Common myeloid progenitor, CD34-positive (primary cell): ENCODE measurements at regions not wholly inside any gene's neighbourhood (a gene's known extent, or its start where the extent isn't known, plus 50 kb on each side); places are given as distances from the start of the nearest gene placed in this dataset.

Experiments
- CTCF ChIA-PET: fragments of 350-600 bp; sonication (Branson Sonifier 250); formaldehyde crosslinking; loops from one replicate; lab custom pipeline; 2021; ENCODE audit warnings: antibody characterized with exemption; lab: Charles Lee
- POLR2A ChIA-PET: fragments of 350-600 bp; sonication (Branson Sonifier 250); formaldehyde crosslinking; loops from one replicate; lab custom pipeline; 2021; ENCODE audit warnings: antibody characterized with exemption; lab: Charles Lee
- DNase-seq, 3 donors: peaks; one replicate each; pipeline versions ENCODE4 v3.0.0 to v3.0.0-alpha.2; 2013
- H3K27ac ChIP-seq, 2 experiments: 1 replicate in 1 of 2; 2 replicates in 1 of 2; pipeline ENCODE4 v1.7.0; 2013; ENCODE audit warnings: inconsistent platforms in 2 of 2, low read length in 2 of 2, mild to moderate bottlenecking in 2 of 2, low read depth in 1 of 2, moderate library complexity in 1 of 2; ENCODE audit not compliant: severe bottlenecking in 2 of 2, insufficient read depth in 1 of 2, poor library complexity in 1 of 2
- H3K27me3 ChIP-seq, 5 experiments: replicated peaks in 2 of 5; 1 replicate in 3 of 5; 2 replicates in 2 of 5; pipeline versions ENCODE4 v1.6.1 to v1.7.0; 2013; ENCODE audit warnings: low read length in 4 of 5, mild to moderate bottlenecking in 2 of 5, moderate library complexity in 2 of 5, inconsistent platforms in 1 of 5; ENCODE audit not compliant: insufficient read depth in 5 of 5, control insufficient read depth in 4 of 5
- H3K36me3 ChIP-seq, 4 experiments: 1 replicate in 2 of 4; 2 replicates in 2 of 4; pipeline versions ENCODE4 v1.6.1 to v1.7.0; 2013; ENCODE audit warnings: low read length in 3 of 4, control low read depth in 1 of 4, mild to moderate bottlenecking in 1 of 4; ENCODE audit not compliant: control insufficient read depth in 4 of 4, insufficient read depth in 4 of 4
- H3K4me1 ChIP-seq, 4 experiments: 1 replicate in 3 of 4; 2 replicates in 1 of 4; pipeline versions ENCODE4 v1.6.1 to v1.7.1; 2013; ENCODE audit warnings: low read length in 3 of 4, mild to moderate bottlenecking in 3 of 4, control low read depth in 1 of 4, inconsistent platforms in 1 of 4, moderate library complexity in 1 of 4; ENCODE audit not compliant: control insufficient read depth in 4 of 4, insufficient read depth in 4 of 4; ENCODE audit errors: control extremely low read depth in 1 of 4
- H3K4me3 ChIP-seq, 7 experiments: 1 replicate in 4 of 7; 2 replicates in 3 of 7; pipeline versions ENCODE4 v1.5.1 to v1.7.0; 2013; ENCODE audit warnings: mild to moderate bottlenecking in 7 of 7, low read length in 6 of 7, moderate library complexity in 6 of 7, inconsistent platforms in 2 of 7, low read depth in 2 of 7, control low read depth in 1 of 7; ENCODE audit not compliant: insufficient read depth in 4 of 7, control insufficient read depth in 1 of 7; ENCODE audit errors: extremely low read depth in 1 of 7
- H3K9me3 ChIP-seq, 5 experiments: 1 replicate in 4 of 5; 2 replicates in 1 of 5; pipeline versions ENCODE4 v1.6.1 to v1.7.1; 2013; ENCODE audit warnings: low read length in 4 of 5, mild to moderate bottlenecking in 2 of 5, inconsistent platforms in 1 of 5, low read depth in 1 of 5, moderate library complexity in 1 of 5; ENCODE audit not compliant: control insufficient read depth in 4 of 5, insufficient read depth in 2 of 5; ENCODE audit errors: control extremely low read depth in 1 of 5
- WGBS: methylation state at CpG from one replicate; pipeline ENCODE4 v1.1.5; 2013; ENCODE audit not compliant: insufficient coverage; 5-methylcytosine and 5-hydroxymethylcytosine counted together

GRCh38 chr18:56060967-56061541, 473.1 kb upstream of the TCF4 start:
- ChIA-PET CTCF (interaction anchor here (1.5 kb wide), 1 partner anchor 10 kb away, joined by 3 read pairs; no protein-coding TSS in a partner anchor), POLR2A (no interaction called here)
- Histone ChIP-seq H3K4me3 (no peak overlapping the region), H3K27me3 (no peaks in the 10 kb centered on the region), H3K9me3 (peaks cover 0 to 2% (median 0%) of the 10 kb centered on the region in 5 experiments), H3K4me1 (no peaks in the 10 kb centered on the region), H3K27ac (no peak overlapping the region), H3K36me3 (no peaks in the 10 kb centered on the region)
- DNase-seq: no peak
- 95% methylated on average over 2 of the region's 2 CpGs for WGBS

GRCh38 chr18:56052202-56052601, 464.2 kb upstream of the TCF4 start:
- H3K36me3 ChIP-seq: no peaks in the 10 kb centered on the region
- H3K9me3 ChIP-seq: peaks cover 0 to 9% (median 5%) of the 10 kb centered on the region in 5 experiments
- POLR2A ChIA-PET: no interaction called here
- no CpG with 5 or more reads among the region's 1 CpG for WGBS
- no peaks in the 10 kb centered on the region for H3K4me1 ChIP-seq
- no peaks in the 10 kb centered on the region for H3K27me3 ChIP-seq
- no peak overlapping the region for H3K27ac ChIP-seq
- no peak for DNase-seq
- H3K4me3 ChIP-seq: no peak overlapping the region
- CTCF ChIA-PET: no interaction called here

- Histone ChIP-seq H3K4me3 (no peak overlapping the region), H3K9me3 (peaks cover 0 to 13% (median 5%) of the 10 kb centered on the region in 5 experiments), H3K27ac (no peak overlapping the region), H3K36me3 (no peaks in the 10 kb centered on the region), H3K4me1 (no peaks in the 10 kb centered on the region), H3K27me3 (no peaks in the 10 kb centered on the region)
- ChIA-PET POLR2A (no interaction called here), CTCF (no interaction called here)
- WGBS: 100% methylated on average over 1 of the region's 1 CpG
- no peak for DNase-seq
Measured at GRCh38 chr18:56044239-56044638, 456.2 kb upstream of the TCF4 start.

- ChIA-PET POLR2A (no interaction called here), CTCF (no interaction called here)
- H3K4me1 ChIP-seq: no peaks in the 10 kb centered on the region
- H3K4me3 ChIP-seq: no peak overlapping the region
- 100% methylated on average over 1 of the region's 4 CpGs for WGBS
- peaks cover 0 to 13% (median 5%) of the 10 kb centered on the region in 5 experiments for H3K9me3 ChIP-seq
- H3K27me3 ChIP-seq: no peaks in the 10 kb centered on the region
- H3K36me3 ChIP-seq: no peaks in the 10 kb centered on the region
- DNase-seq: no peak
- no peak overlapping the region for H3K27ac ChIP-seq
Measured at GRCh38 chr18:56043641-56044061, 455.7 kb upstream of the TCF4 start.

DNA sequence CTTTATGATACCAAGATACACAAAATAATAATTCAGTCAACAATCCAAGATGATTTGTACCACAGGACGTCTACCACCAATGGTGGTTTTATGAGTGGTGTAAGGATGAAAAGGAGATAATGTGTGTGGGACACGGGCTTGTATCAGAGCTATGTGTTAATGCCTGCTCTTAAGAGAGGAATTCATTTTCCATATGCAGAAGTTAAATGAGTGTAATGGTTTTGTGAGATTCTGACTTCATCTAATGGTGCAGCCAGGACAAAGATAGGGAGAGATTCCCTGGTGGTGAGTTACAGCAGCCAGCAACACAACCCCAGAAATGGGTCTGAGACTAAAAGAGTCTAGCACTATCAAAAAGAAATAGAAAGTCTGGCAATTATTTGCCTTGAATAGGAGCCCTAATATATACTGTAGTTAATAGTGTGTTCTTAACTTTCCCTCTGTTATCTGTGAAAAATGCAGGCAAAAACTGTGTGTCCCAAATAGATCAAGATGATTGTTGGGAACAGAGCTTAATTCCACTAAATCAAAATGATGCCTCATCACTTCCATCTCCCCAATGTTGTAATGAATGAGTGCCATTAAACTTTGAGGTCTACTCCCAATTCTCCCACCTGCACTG, 455.0 kb upstream of the TCF4 start:
- Histone ChIP-seq H3K9me3 (peaks cover 0 to 9% (median under 1%) of the 10 kb centered on the region in 5 experiments), H3K4me3 (no peak overlapping the region), H3K36me3 (no peaks in the 10 kb centered on the region), H3K27me3 (no peaks in the 10 kb centered on the region), H3K4me1 (no peaks in the 10 kb centered on the region), H3K27ac (no peak overlapping the region)
- CTCF ChIA-PET: no interaction called here
- DNase-seq: no peak
- 71% methylated on average over 1 of the region's 2 CpGs for WGBS
- POLR2A ChIA-PET: no interaction called here

GRCh38 chr18:56038171-56039030, 450.4 kb upstream of the TCF4 start:
- no peaks in the 10 kb centered on the region for H3K27me3 ChIP-seq
- H3K36me3 ChIP-seq: no peaks in the 10 kb centered on the region
- no peak overlapping the region for H3K4me3 ChIP-seq
- ChIA-PET POLR2A (no interaction called here), CTCF (no interaction called here)
- WGBS: 83% methylated on average over 1 of the region's 8 CpGs
- no peaks in the 10 kb centered on the region for H3K4me1 ChIP-seq
- H3K27ac ChIP-seq: no peak overlapping the region
- H3K9me3 ChIP-seq: peaks cover under 1 to 3% (median under 1%) of the 10 kb centered on the region in 5 experiments
- no peak for DNase-seq

DNA sequence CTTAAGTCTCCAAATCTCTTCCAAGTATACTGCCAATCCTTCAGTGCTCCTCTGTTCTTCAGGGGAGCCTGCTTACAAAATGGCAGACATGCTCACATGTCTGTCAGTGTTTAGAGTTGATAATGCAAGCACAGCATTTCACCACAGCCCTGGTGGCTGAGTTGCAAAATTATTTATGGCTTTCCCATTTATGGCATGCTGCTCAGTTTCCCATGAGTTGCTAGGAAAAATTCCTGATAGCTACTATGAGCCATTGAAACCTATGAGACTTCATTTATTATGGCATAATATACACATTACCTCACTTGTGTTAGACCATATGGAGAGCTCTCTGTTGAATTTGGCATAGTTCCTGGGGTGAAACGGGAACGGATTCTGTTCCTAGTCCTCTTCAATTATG, 448.7 kb upstream of the TCF4 start:
- Histone ChIP-seq H3K4me1 (no peaks in the 10 kb centered on the region), H3K27ac (no peak overlapping the region), H3K36me3 (no peaks in the 10 kb centered on the region), H3K9me3 (peaks cover 2 to 5% (median 3%) of the 10 kb centered on the region in 5 experiments), H3K4me3 (no peak overlapping the region), H3K27me3 (no peaks in the 10 kb centered on the region)
- CTCF ChIA-PET: no interaction called here
- DNase-seq: no peak
- WGBS: no CpG with 5 or more reads among the region's 2 CpGs
- POLR2A ChIA-PET: no interaction called here
